SH-SY5Y (cell line): ENCODE measurements at regions not wholly inside any gene's neighbourhood (a gene's known extent, or its start where the extent isn't known, plus 50 kb on each side); places are given as distances from the start of the nearest gene placed in this dataset.

Source experiments
- GATA2 ChIP-seq: IDR thresholded peaks from 2 replicates; pipeline ENCODE4 v1.6.1; 2011; ENCODE audit warnings: mild to moderate bottlenecking, low read depth, low read length
- GATA3 ChIP-seq: IDR thresholded peaks from 2 replicates; pipeline ENCODE4 v1.6.1; 2011; ENCODE audit warnings: low read depth, mild to moderate bottlenecking, low read length, moderate library complexity

GRCh38 chr1:239816081-239816782, 275.5 kb upstream of the FMN2 start:
- TF ChIP-seq GATA2 (no peak), GATA3 (no peak)
